GM12878 (cell line): ENCODE measurements at regions not wholly inside any gene's neighbourhood (a gene's known extent, or its start where the extent isn't known, plus 50 kb on each side); places are given as distances from the start of the nearest gene placed in this dataset.

Source experiments
- ATAC-seq: fragments of 200-7000 bp; cut with Tn5 transposase; 3 replicates; pipeline ENCODE4 v1.9.1; 2020; ENCODE audit warnings: mild to moderate bottlenecking, moderate library complexity
- BruUV-seq: library from RNA; stranded (reverse); fragments of 400-500 nt; replicated peaks from 2 replicates; lab custom pipeline; 2021; lab: Mats Ljungman, UMichigan
- CTCF ChIA-PET: fragments of 300-600 bp; sonication (Branson Sonifier 250); formaldehyde crosslinking; extraction: SDS; loops from one replicate; lab custom pipeline; 2021; ENCODE audit warnings: inconsistent platforms; lab: Yijun Ruan, JAX
- POLR2A ChIA-PET: fragments of 350-600 bp; formaldehyde crosslinking; extraction: SDS; loops from one replicate; lab custom pipeline; 2021; ENCODE audit warnings: inconsistent platforms; lab: Charles Lee
- RAD21 ChIA-PET: fragments of 300-600 bp; sonication (Branson Sonifier 250); formaldehyde crosslinking; loops from one replicate; lab custom pipeline; 2023; ENCODE audit warnings: antibody characterized with exemption; ENCODE audit not compliant: unreplicated experiment; lab: Charles Lee
- SMC1A ChIA-PET: fragments of 300-600 bp; sonication (Branson Sonifier 250); formaldehyde crosslinking; loops from one replicate; lab custom pipeline; 2023; ENCODE audit not compliant: unreplicated experiment, uncharacterized antibody; lab: Charles Lee
- DNase-seq: peaks from one replicate; pipeline ENCODE4 v3.0.0-alpha.2; 2011; ENCODE audit warnings: low read depth, low spot score
- FAIRE-seq: peaks from 3 replicates; lab custom pipeline; 2011; peaks lifted over from hg19 to GRCh38; lab: Jason Lieb, UNC
- H2AFZ ChIP-seq: 2 replicates; pipeline ENCODE4 v1.6.0; 2011; ENCODE audit warnings: low read depth, low read length, control low read depth; ENCODE audit not compliant: control insufficient read depth
- H3K27ac ChIP-seq: 2 replicates; pipeline ENCODE4 v1.5.1; 2011; ENCODE audit warnings: control low read depth; ENCODE audit not compliant: control insufficient read depth, insufficient read depth
- H3K27me3 ChIP-seq, 2 experiments: replicated peaks in 1 of 2; 2 replicates each; pipeline versions ENCODE4 v1.6.0 to v1.6.1; 2011; ENCODE audit warnings: low read length in 1 of 2; ENCODE audit not compliant: control insufficient read depth in 2 of 2, insufficient read depth in 2 of 2
- H3K36me3 ChIP-seq, 2 experiments: 2 replicates each; pipeline ENCODE4 v1.5.1; 2011; ENCODE audit warnings: low read length in 1 of 2; ENCODE audit not compliant: control insufficient read depth in 2 of 2, insufficient read depth in 2 of 2
- H3K4me1 ChIP-seq: 2 replicates; pipeline ENCODE4 v1.6.1; 2011; ENCODE audit warnings: mild to moderate bottlenecking, low read length, moderate library complexity, mixed read lengths; ENCODE audit not compliant: control insufficient read depth, insufficient read depth
- H3K4me2 ChIP-seq: 2 replicates; pipeline ENCODE4 v1.6.0; 2011; ENCODE audit warnings: control low read depth; ENCODE audit not compliant: control insufficient read depth, insufficient read depth
- H3K4me3 ChIP-seq: fragments of 200-600 bp; sonication (generic); 2 replicates; pipeline ENCODE4 v1.5.1; 2016
- H3K79me2 ChIP-seq: 2 replicates; pipeline ENCODE4 v1.6.0; 2011; ENCODE audit warnings: low read length; ENCODE audit not compliant: control insufficient read depth, insufficient read depth
- H3K9ac ChIP-seq: 2 replicates; pipeline ENCODE4 v1.8.0; 2011; ENCODE audit warnings: low read length, control low read depth, mixed read lengths; ENCODE audit not compliant: control insufficient read depth, insufficient read depth
- H3K9me3 ChIP-seq: replicated peaks from 3 replicates; pipeline ENCODE4 v1.5.1; 2011; ENCODE audit warnings: mild to moderate bottlenecking, low read length; ENCODE audit not compliant: control insufficient read depth, insufficient read depth
- H4K20me1 ChIP-seq: 2 replicates; pipeline ENCODE4 v1.6.0; 2011; ENCODE audit not compliant: control insufficient read depth, insufficient read depth
- BCL11A ChIP-seq: IDR thresholded peaks from 2 replicates; pipeline ENCODE4 v1.6.1; 2011; ENCODE audit warnings: low read depth, low read length
- DPF2 ChIP-seq: fragments of 450-650 bp; IDR thresholded peaks from 2 replicates; pipeline ENCODE4 v1.6.1; 2017; ENCODE audit warnings: mild to moderate bottlenecking
- EED ChIP-seq: sonication (generic); IDR thresholded peaks from 2 replicates; pipeline ENCODE4 v1.6.1; 2016; ENCODE audit warnings: antibody characterized with exemption, low read depth
- FOS ChIP-seq: IDR thresholded peaks from 3 replicates; pipeline ENCODE4 v1.6.1; 2011; ENCODE audit warnings: borderline replicate concordance; ENCODE audit not compliant: insufficient read length; ENCODE audit errors: extremely low read depth
- IRF4 ChIP-seq: IDR thresholded peaks from 2 replicates; pipeline ENCODE4 v1.6.1; 2011; ENCODE audit warnings: low read depth, low read length
- RELA ChIP-seq: fragments of 450-650 bp; IDR thresholded peaks from 2 replicates; pipeline ENCODE4 v1.8.0; 2014; ENCODE audit warnings: borderline replicate concordance; ENCODE audit not compliant: partially characterized antibody
- WGBS: methylation state at CpG from one replicate; pipeline ENCODE4 v1.1.6; 2016; ENCODE audit warnings: low lambda C conversion rate; ENCODE audit not compliant: insufficient replicate concordance, insufficient coverage; ENCODE audit errors: missing lambda C conversion rate; 5-methylcytosine and 5-hydroxymethylcytosine counted together
- in situ Hi-C: fragments of 300-500 bp; cut with MboI; formaldehyde crosslinking; loops from 9 replicates; pipeline ENCODE4 v1.14.3; 2018; ENCODE audit warnings: mixed read lengths
- intact Hi-C: fragments of 100-400 bp; cut with micrococcal nuclease; formaldehyde crosslinking; loops from one replicate; pipeline ENCODE4 v1.14.2; 2022; ENCODE audit not compliant: unreplicated experiment

DNA sequence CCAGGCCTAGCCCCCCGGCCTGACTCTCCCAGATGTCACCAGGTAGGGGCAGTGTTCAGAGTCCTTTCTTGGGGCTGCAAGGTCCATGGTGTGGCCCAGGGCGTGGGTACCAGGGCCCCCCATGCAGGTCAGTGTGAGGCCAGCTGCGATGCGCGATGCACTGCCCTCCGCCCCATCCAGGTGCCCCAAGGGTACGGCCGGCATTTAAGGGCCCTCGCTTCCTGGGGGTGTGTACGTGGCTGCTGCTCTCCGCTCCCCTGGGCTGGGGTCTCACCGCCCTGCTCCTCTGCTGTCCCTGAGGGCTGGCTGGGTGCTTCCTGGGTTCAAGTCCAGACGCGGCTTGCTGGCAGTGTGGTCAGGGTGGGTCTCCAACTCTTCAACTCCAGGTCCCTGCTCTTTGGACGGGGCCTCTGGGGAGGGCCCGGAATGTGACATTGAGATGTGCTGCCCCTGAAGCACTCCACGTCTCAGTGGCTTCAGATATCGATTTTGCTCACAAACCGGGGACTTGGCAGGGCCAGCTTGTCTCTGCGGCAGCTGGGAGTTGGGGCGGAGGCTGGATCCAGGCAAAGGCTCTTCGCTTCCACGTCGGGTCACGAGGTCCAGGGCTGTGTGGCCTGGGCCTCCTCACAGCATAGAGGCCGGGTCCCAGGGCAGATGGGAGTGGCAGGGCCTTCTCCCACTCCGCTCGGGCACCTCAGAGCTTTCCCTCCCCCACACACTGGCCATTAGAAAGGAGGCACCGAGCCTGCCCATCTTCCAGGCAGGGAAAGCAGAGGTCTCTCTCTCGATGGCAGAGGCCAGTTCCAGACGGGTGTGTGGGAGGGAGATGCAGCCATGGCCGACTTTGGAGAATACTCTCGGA lies 93.2 kb downstream of the UNCX start:
- Histone ChIP-seq H3K79me2 (no peaks in the 10 kb centered on the region), H3K4me2 (no peak overlapping the region), H2AFZ (no peak overlapping the region), H3K9ac (no peak overlapping the region), H3K27me3 (no peaks in the 10 kb centered on the region), H3K9me3 (no peaks in the 10 kb centered on the region), H4K20me1 (no peaks in the 10 kb centered on the region), H3K4me3 (no peak overlapping the region), H3K36me3 (no peaks in the 10 kb centered on the region), H3K4me1 (no peaks in the 10 kb centered on the region), H3K27ac (no peak overlapping the region)
- in situ Hi-C loops (no loop called here), intact Hi-C loops (no loop called here)
- BruUV-seq: no TSS peak
- POLR2A ChIA-PET: no interaction called here
- WGBS: 56% methylated on average over 33 of the region's 33 CpGs
- DNase-seq (no peak), FAIRE-seq (no peak)
- CTCF ChIA-PET: no interaction called here
- SMC1A ChIA-PET: no interaction called here
- RAD21 ChIA-PET: no interaction called here
- TF ChIP-seq RELA: no peak
- TF ChIP-seq BCL11A: no peak
- no peak for TF ChIP-seq DPF2
- TF ChIP-seq, all 136 proteins: peak for 0
- ATAC-seq: no peak

- SMC1A ChIA-PET: no interaction called here
- H3K4me2 ChIP-seq: no peak overlapping the region
Measured at GRCh38 chr7:1326511-1326785, 93.8 kb downstream of the UNCX start.

More at GRCh38 chr7:1326511-1326785, 93.8 kb downstream of the UNCX start:
- Histone ChIP-seq H4K20me1 (no peaks in the 10 kb centered on the region), H2AFZ (no peak overlapping the region), H3K4me1 (no peaks in the 10 kb centered on the region), H3K79me2 (no peaks in the 10 kb centered on the region), H3K9me3 (no peaks in the 10 kb centered on the region), H3K9ac (no peak overlapping the region), H3K27ac (no peak overlapping the region), H3K36me3 (no peaks in the 10 kb centered on the region), H3K27me3 (no peaks in the 10 kb centered on the region), H3K4me3 (no peak overlapping the region)
- FAIRE-seq: no peak
- POLR2A ChIA-PET: no interaction called here
- 56% methylated on average over 3 of the region's 9 CpGs for WGBS
- DNase-seq: no peak
- intact Hi-C loops (no loop called here), in situ Hi-C loops (no loop called here)
- ATAC-seq: no peak
- BruUV-seq: no TSS peak
- CTCF ChIA-PET: no interaction called here
- TF ChIP-seq IRF4: no peak
- no peak for TF ChIP-seq EED
- no peak for TF ChIP-seq FOS
- RAD21 ChIA-PET: no interaction called here
